ENCODE measurements at regions not wholly inside any gene's neighbourhood (a gene's known extent, or its start where the extent isn't known, plus 50 kb on each side); places are given as distances from the start of the nearest gene placed in this dataset.

- Mint-ChIP-seq H3K27me3 (no peaks in the 10 kb centered on the region), H3K9me3 (ENCODE audit: insufficient read depth) (peaks cover 4% of the 10 kb centered on the region), H3K4me3 (no peak overlapping the region), H3K27ac (no peak overlapping the region), H3K4me1 (no peaks in the 10 kb centered on the region)
- ATAC-seq (ENCODE audit: low read depth) (no peak), DNase-seq (no peak)
- WGBS (ENCODE audit: insufficient coverage), result no CpG with 5 or more reads among the region's 3 CpGs
- no peaks in the 10 kb centered on the region for H3K9me3 ChIP-seq (ENCODE audit: control extremely low read depth in 1 of 3, control insufficient read depth in 2 of 3, insufficient read depth in 1 of 3, low read length in 2 of 3)
- H3K4me2 ChIP-seq (replicated peaks; ENCODE audit: low read depth, low read length, poor library complexity, severe bottlenecking), result no peak overlapping the region
- H3K79me2 ChIP-seq (ENCODE audit: control insufficient read depth, insufficient read depth, low read length), result no peaks in the 10 kb centered on the region
- H2AFZ ChIP-seq (ENCODE audit: insufficient read depth, low read depth, low read length, poor library complexity, severe bottlenecking), result no peak overlapping the region
- H4K20me1 ChIP-seq (ENCODE audit: control insufficient read depth, insufficient read depth, low read length, poor library complexity, severe bottlenecking), result no peaks in the 10 kb centered on the region
- intact Hi-C loops (cut with micrococcal nuclease), result no loop called here
- ChIA-PET CTCF (interaction anchor here (0.7 kb wide), 1 partner anchor 1090 kb away, joined by 4 read pairs; no protein-coding TSS in a partner anchor), POLR2A (no interaction called here)
- no peaks in the 10 kb centered on the region for H3K36me3 ChIP-seq (replicated peaks in 1 of 2; ENCODE audit: control extremely low read depth in 1 of 2, control insufficient read depth in 1 of 2, extremely low read depth in 1 of 2, insufficient read depth in 2 of 2, low read length in 1 of 2)
- no peak overlapping the region for H3K4me3 ChIP-seq (ENCODE audit: control extremely low read depth in 1 of 5, extremely low read depth in 1 of 5, insufficient read depth in 1 of 5, low read depth in 2 of 5, low read length in 4 of 5)
- H3K27me3 ChIP-seq (replicated peaks in 1 of 4; ENCODE audit: control extremely low read depth in 1 of 4, control insufficient read depth in 3 of 4, insufficient read depth in 4 of 4, low read length in 3 of 4), result no peaks in the 10 kb centered on the region
- no peak overlapping the region for H3K9ac ChIP-seq (ENCODE audit: low read length)
- TF ChIP-seq EZH2 (IDR thresholded peaks at IDR 0.05; ENCODE audit: borderline replicate concordance, insufficient read depth, low read depth, low read length, poor library complexity, severe bottlenecking), result no peak
- TF ChIP-seq, protein P1, sequence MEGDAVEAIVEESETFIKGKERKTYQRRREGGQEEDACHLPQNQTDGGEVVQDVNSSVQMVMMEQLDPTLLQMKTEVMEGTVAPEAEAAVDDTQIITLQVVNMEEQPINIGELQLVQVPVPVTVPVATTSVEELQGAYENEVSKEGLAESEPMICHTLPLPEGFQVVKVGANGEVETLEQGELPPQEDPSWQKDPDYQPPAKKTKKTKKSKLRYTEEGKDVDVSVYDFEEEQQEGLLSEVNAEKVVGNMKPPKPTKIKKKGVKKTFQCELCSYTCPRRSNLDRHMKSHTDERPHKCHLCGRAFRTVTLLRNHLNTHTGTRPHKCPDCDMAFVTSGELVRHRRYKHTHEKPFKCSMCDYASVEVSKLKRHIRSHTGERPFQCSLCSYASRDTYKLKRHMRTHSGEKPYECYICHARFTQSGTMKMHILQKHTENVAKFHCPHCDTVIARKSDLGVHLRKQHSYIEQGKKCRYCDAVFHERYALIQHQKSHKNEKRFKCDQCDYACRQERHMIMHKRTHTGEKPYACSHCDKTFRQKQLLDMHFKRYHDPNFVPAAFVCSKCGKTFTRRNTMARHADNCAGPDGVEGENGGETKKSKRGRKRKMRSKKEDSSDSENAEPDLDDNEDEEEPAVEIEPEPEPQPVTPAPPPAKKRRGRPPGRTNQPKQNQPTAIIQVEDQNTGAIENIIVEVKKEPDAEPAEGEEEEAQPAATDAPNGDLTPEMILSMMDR (IDR thresholded peaks at IDR 0.05), result no peak
- H3K27ac ChIP-seq (ENCODE audit: low read length in 2 of 2), result no peak overlapping the region
- H3K4me1 ChIP-seq (ENCODE audit: control insufficient read depth in 2 of 2, insufficient read depth in 2 of 2, low read length in 2 of 2), result no peaks in the 10 kb centered on the region
These were observed 226.3 kb upstream of the MPDZ start for GRCh38 chr9:13505797-13506196.

- DNase-seq (no peak), ATAC-seq (ENCODE audit: low read depth) (no peak)
- TF ChIP-seq, protein P1 (IDR thresholded peaks at IDR 0.05), result no peak
- Mint-ChIP-seq H3K27ac (no peak overlapping the region), H3K4me3 (no peak overlapping the region), H3K4me1 (no peaks in the 10 kb centered on the region), H3K9me3 (ENCODE audit: insufficient read depth) (peaks cover 4% of the 10 kb centered on the region), H3K27me3 (no peaks in the 10 kb centered on the region)
- Histone ChIP-seq H3K9me3 (ENCODE audit: control extremely low read depth in 1 of 3, control insufficient read depth in 2 of 3, insufficient read depth in 1 of 3, low read length in 2 of 3) (no peaks in the 10 kb centered on the region), H4K20me1 (ENCODE audit: control insufficient read depth, insufficient read depth, low read length, poor library complexity, severe bottlenecking) (no peaks in the 10 kb centered on the region), H3K4me1 (ENCODE audit: control insufficient read depth in 2 of 2, insufficient read depth in 2 of 2, low read length in 2 of 2) (no peaks in the 10 kb centered on the region), H3K4me2 (replicated peaks; ENCODE audit: low read depth, low read length, poor library complexity, severe bottlenecking) (no peak overlapping the region), H3K27me3 (replicated peaks in 1 of 4; ENCODE audit: control extremely low read depth in 1 of 4, control insufficient read depth in 3 of 4, insufficient read depth in 4 of 4, low read length in 3 of 4) (no peaks in the 10 kb centered on the region), H3K4me3 (ENCODE audit: control extremely low read depth in 1 of 5, extremely low read depth in 1 of 5, insufficient read depth in 1 of 5, low read depth in 2 of 5, low read length in 4 of 5) (no peak overlapping the region), H3K79me2 (ENCODE audit: control insufficient read depth, insufficient read depth, low read length) (no peaks in the 10 kb centered on the region), H3K9ac (ENCODE audit: low read length) (no peak overlapping the region), H2AFZ (ENCODE audit: insufficient read depth, low read depth, low read length, poor library complexity, severe bottlenecking) (no peak overlapping the region), H3K27ac (ENCODE audit: low read length in 2 of 2) (no peak overlapping the region), H3K36me3 (replicated peaks in 1 of 2; ENCODE audit: control extremely low read depth in 1 of 2, control insufficient read depth in 1 of 2, extremely low read depth in 1 of 2, insufficient read depth in 2 of 2, low read length in 1 of 2) (no peaks in the 10 kb centered on the region)
- CTCF ChIA-PET, result no interaction called here
- POLR2A ChIA-PET, result no interaction called here
- 100% methylated on average over 1 of the region's 2 CpGs for WGBS (ENCODE audit: insufficient coverage)
- intact Hi-C loops (cut with micrococcal nuclease), result no loop called here
These were observed 224.1 kb upstream of the MPDZ start for GRCh38 chr9:13503599-13503998.

All from B cell (primary cell).